Neutrophil (primary cell): ENCODE measurements at regions not wholly inside any gene's neighbourhood (a gene's known extent, or its start where the extent isn't known, plus 50 kb on each side); places are given as distances from the start of the nearest gene placed in this dataset.

ENCODE experiments used
- H3K27ac ChIP-seq: fragments of 200-600 bp; sonication (generic); 2 replicates; pipeline ENCODE4 v1.5.1; 2016; ENCODE audit warnings: mild to moderate bottlenecking, moderate library complexity
- H3K27me3 ChIP-seq: fragments of 200-600 bp; sonication (generic); 2 replicates; pipeline ENCODE4 v1.6.0; 2016; ENCODE audit warnings: mild to moderate bottlenecking
- H3K36me3 ChIP-seq: fragments of 200-600 bp; sonication (generic); 2 replicates; pipeline ENCODE4 v1.5.1; 2017
- H3K4me1 ChIP-seq, 2 experiments: fragments of 200-600 bp in 1 of 2; sonication (generic) in 1 of 2; 1 replicate in 1 of 2; 2 replicates in 1 of 2; pipeline versions ENCODE4 v1.5.1 to v1.6.1; 2013 to 2016; ENCODE audit warnings: low read depth in 1 of 2, low read length in 1 of 2, mild to moderate bottlenecking in 1 of 2, moderate library complexity in 1 of 2; ENCODE audit not compliant: control insufficient read depth in 1 of 2, insufficient read depth in 1 of 2
- H3K4me3 ChIP-seq, 2 experiments: fragments of 200-600 bp in 1 of 2; sonication (generic) in 1 of 2; 1 replicate in 1 of 2; 2 replicates in 1 of 2; pipeline ENCODE4 v1.5.1; 2013 to 2016; ENCODE audit warnings: low read depth in 1 of 2, low read length in 1 of 2, mild to moderate bottlenecking in 1 of 2, moderate library complexity in 1 of 2
- H3K9me3 ChIP-seq: fragments of 200-600 bp; sonication (generic); 2 replicates; pipeline ENCODE4 v1.5.1; 2016
- TF ChIP-seq, protein P1 (sequence below): fragments of 200-600 bp; sonication (generic); IDR thresholded peaks from 2 replicates; pipeline ENCODE4 v1.5.1; 2016; ENCODE audit warnings: antibody characterized with exemption

GRCh38 chr2:14235667-14236066, 396.9 kb upstream of the LRATD1 start:
- no peaks in the 10 kb centered on the region for H3K4me1 ChIP-seq
- no peaks in the 10 kb centered on the region for H3K9me3 ChIP-seq
- H3K27ac ChIP-seq = no peak overlapping the region
- TF ChIP-seq, protein P1, sequence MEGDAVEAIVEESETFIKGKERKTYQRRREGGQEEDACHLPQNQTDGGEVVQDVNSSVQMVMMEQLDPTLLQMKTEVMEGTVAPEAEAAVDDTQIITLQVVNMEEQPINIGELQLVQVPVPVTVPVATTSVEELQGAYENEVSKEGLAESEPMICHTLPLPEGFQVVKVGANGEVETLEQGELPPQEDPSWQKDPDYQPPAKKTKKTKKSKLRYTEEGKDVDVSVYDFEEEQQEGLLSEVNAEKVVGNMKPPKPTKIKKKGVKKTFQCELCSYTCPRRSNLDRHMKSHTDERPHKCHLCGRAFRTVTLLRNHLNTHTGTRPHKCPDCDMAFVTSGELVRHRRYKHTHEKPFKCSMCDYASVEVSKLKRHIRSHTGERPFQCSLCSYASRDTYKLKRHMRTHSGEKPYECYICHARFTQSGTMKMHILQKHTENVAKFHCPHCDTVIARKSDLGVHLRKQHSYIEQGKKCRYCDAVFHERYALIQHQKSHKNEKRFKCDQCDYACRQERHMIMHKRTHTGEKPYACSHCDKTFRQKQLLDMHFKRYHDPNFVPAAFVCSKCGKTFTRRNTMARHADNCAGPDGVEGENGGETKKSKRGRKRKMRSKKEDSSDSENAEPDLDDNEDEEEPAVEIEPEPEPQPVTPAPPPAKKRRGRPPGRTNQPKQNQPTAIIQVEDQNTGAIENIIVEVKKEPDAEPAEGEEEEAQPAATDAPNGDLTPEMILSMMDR = no peak
- no peaks in the 10 kb centered on the region for H3K27me3 ChIP-seq
- H3K4me3 ChIP-seq = no peak overlapping the region
- no peaks in the 10 kb centered on the region for H3K36me3 ChIP-seq

- Histone ChIP-seq H3K27me3 (no peaks in the 10 kb centered on the region), H3K27ac (no peak overlapping the region), H3K4me3 (no peak overlapping the region), H3K9me3 (no peaks in the 10 kb centered on the region), H3K36me3 (no peaks in the 10 kb centered on the region), H3K4me1 (no peaks in the 10 kb centered on the region)
- TF ChIP-seq, protein P1 = no peak
Observed at GRCh38 chr2:14237902-14238301, 394.6 kb upstream of the LRATD1 start.

DNA sequence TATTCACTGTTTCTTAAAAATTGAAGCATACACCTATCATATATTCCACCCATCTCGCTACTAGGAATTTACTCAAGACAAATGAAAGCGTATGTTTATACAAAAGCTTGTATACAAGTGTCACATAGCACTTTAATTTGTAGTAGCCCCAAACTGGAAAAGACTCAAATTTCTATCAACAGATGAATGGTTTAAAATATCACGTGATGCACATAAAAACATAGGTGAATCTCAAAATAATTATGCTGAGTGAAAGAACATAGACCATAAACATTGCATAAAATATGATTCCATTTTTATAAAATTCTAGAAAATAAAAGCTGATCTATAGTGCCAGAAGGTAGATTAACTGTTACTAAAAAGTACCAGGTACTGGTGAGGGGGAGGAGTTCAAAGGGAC, 392.9 kb upstream of the LRATD1 start:
- H3K27me3 ChIP-seq = no peaks in the 10 kb centered on the region
- no peaks in the 10 kb centered on the region for H3K36me3 ChIP-seq
- H3K27ac ChIP-seq = no peak overlapping the region
- TF ChIP-seq, protein P1 = no peak
- H3K9me3 ChIP-seq = no peaks in the 10 kb centered on the region
- H3K4me1 ChIP-seq = no peaks in the 10 kb centered on the region
- H3K4me3 ChIP-seq = no peak overlapping the region

DNA sequence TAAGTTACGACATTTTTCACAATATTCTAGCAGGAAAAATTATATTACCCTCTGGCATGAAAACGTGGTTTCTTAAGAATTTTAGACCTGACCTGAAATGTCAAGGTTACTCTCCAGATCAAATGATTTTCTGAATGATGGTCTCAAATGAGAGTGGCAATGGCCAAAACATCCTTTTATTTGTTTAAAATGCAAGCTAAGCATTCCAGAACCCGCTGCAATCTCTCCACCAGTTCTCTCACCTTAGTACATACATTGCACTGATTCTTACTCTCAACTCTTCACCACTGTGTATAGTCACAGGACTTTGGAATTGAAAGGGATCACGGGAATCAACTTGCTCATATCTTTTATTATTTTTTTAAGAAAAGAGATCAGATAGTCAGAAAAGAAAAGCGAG, 391.6 kb upstream of the LRATD1 start:
- Histone ChIP-seq H3K9me3 (no peaks in the 10 kb centered on the region), H3K4me1 (no peaks in the 10 kb centered on the region), H3K36me3 (no peaks in the 10 kb centered on the region), H3K4me3 (no peak overlapping the region), H3K27ac (no peak overlapping the region), H3K27me3 (no peaks in the 10 kb centered on the region)
- TF ChIP-seq, protein P1 = no peak

GRCh38 chr2:14245901-14246300, 386.6 kb upstream of the LRATD1 start:
- Histone ChIP-seq H3K4me3 (no peak overlapping the region), H3K27me3 (no peaks in the 10 kb centered on the region), H3K36me3 (no peaks in the 10 kb centered on the region), H3K9me3 (no peaks in the 10 kb centered on the region), H3K4me1 (no peaks in the 10 kb centered on the region), H3K27ac (no peak overlapping the region)
- TF ChIP-seq, protein P1 = no peak
